B cell (primary cell): ENCODE measurements at regions not wholly inside any gene's neighbourhood (a gene's known extent, or its start where the extent isn't known, plus 50 kb on each side); places are given as distances from the start of the nearest gene placed in this dataset.

Source experiments
- CTCF ChIP-seq: fragments of 200-600 bp; IDR thresholded peaks from one replicate; pipeline ENCODE4 v1.8.0; 2022; ENCODE audit warnings: antibody characterized with exemption, mild to moderate bottlenecking
- EZH2 ChIP-seq: IDR thresholded peaks from 2 replicates; pipeline ENCODE4 v1.6.1; 2012; ENCODE audit warnings: borderline replicate concordance, low read depth, mild to moderate bottlenecking, moderate library complexity, low read length; ENCODE audit not compliant: insufficient read depth, poor library complexity, severe bottlenecking

- no peak for TF ChIP-seq CTCF
- TF ChIP-seq EZH2, result no peak
Measured at GRCh38 chr4:57658673-57659072, 548.5 kb upstream of the IGFBP7 start.
